DOHH2 (cell line): ENCODE measurements at regions not wholly inside any gene's neighbourhood (a gene's known extent, or its start where the extent isn't known, plus 50 kb on each side); places are given as distances from the start of the nearest gene placed in this dataset.

Experiments
- H3F3A ChIP-seq: fragments of 200-600 bp; sonication (generic), shearing (Covaris generic); 2 replicates; pipeline ENCODE4 v1.6.0; 2016; ENCODE audit warnings: antibody characterized with exemption, mild to moderate bottlenecking; ENCODE audit not compliant: control insufficient read depth, insufficient read depth
- H3K27ac ChIP-seq: fragments of 200-600 bp; sonication (generic); 2 replicates; pipeline ENCODE4 v1.5.1; 2014; ENCODE audit warnings: low read depth, mild to moderate bottlenecking, low read length, moderate library complexity
- H3K27me3 ChIP-seq: fragments of 200-600 bp; sonication (generic); 2 replicates; pipeline ENCODE4 v1.6.1; 2014; ENCODE audit warnings: mild to moderate bottlenecking, low read length, mixed read lengths; ENCODE audit not compliant: control insufficient read depth
- H3K36me3 ChIP-seq: fragments of 200-600 bp; sonication (generic); 2 replicates; pipeline ENCODE4 v1.6.1; 2014; ENCODE audit warnings: mild to moderate bottlenecking, low read length, moderate library complexity, mixed read lengths; ENCODE audit not compliant: control insufficient read depth
- H3K4me1 ChIP-seq: fragments of 200-600 bp; sonication (generic); 2 replicates; pipeline ENCODE4 v1.6.1; 2014; ENCODE audit warnings: mild to moderate bottlenecking, low read length, mixed read lengths; ENCODE audit not compliant: control insufficient read depth
- H3K4me2 ChIP-seq: fragments of 200-600 bp; sonication (generic); 2 replicates; pipeline ENCODE4 v1.6.0; 2014; ENCODE audit warnings: mild to moderate bottlenecking, low read length, moderate library complexity
- H3K4me3 ChIP-seq: fragments of 200-600 bp; sonication (generic); 2 replicates; pipeline ENCODE4 v1.5.1; 2014; ENCODE audit warnings: mild to moderate bottlenecking, low read length, mixed read lengths
- H3K79me2 ChIP-seq: fragments of 200-600 bp; sonication (generic); 2 replicates; pipeline ENCODE4 v1.6.1; 2014; ENCODE audit warnings: mild to moderate bottlenecking, low read length, mixed read lengths; ENCODE audit not compliant: control insufficient read depth
- H3K9me2 ChIP-seq: fragments of 200-600 bp; sonication (generic); replicated peaks from 2 replicates; pipeline ENCODE4 v1.6.1; 2014; ENCODE audit warnings: mild to moderate bottlenecking, low read length, mixed read lengths; ENCODE audit not compliant: control insufficient read depth
- H3K9me3 ChIP-seq: fragments of 200-600 bp; sonication (generic); 2 replicates; pipeline ENCODE4 v1.6.1; 2014; ENCODE audit warnings: antibody characterized with exemption, low read length, mixed read lengths; ENCODE audit not compliant: control insufficient read depth, insufficient read depth
- H4K20me1 ChIP-seq: fragments of 200-600 bp; sonication (generic); 2 replicates; pipeline ENCODE4 v1.6.0; 2014; ENCODE audit warnings: low read depth, mild to moderate bottlenecking, antibody characterized with exemption, low read length, moderate library complexity; ENCODE audit not compliant: control insufficient read depth, insufficient read depth
- CTCF ChIP-seq: fragments of 200-600 bp; sonication (generic); IDR thresholded peaks from one replicate; pipeline ENCODE4 v1.5.1; 2014; ENCODE audit warnings: antibody characterized with exemption, mild to moderate bottlenecking, low read depth, low read length; ENCODE audit not compliant: poor library complexity, severe bottlenecking
- EZH2phosphoT487 ChIP-seq: fragments of 200-600 bp; sonication (generic); IDR thresholded peaks from 2 replicates; pipeline ENCODE4 v1.6.1; 2017; ENCODE audit warnings: borderline replicate concordance, mild to moderate bottlenecking, antibody characterized with exemption, low read length, moderate library complexity, mixed read lengths

- Histone ChIP-seq H3K4me2 (no peak overlapping the region), H3K4me3 (no peak overlapping the region), H3K9me3 (no peaks in the 10 kb centered on the region), H3K79me2 (no peaks in the 10 kb centered on the region), H3K27ac (no peak overlapping the region), H3K4me1 (peaks cover 10% of the 10 kb centered on the region), H3K9me2 (no peaks in the 10 kb centered on the region), H4K20me1 (no peaks in the 10 kb centered on the region), H3F3A (no peaks in the 10 kb centered on the region), H3K27me3 (peaks cover 52% of the 10 kb centered on the region), H3K36me3 (no peaks in the 10 kb centered on the region)
- TF ChIP-seq EZH2phosphoT487 (no peak), CTCF (no peak)
Measured at GRCh38 chr20:50340541-50340940, 149.9 kb downstream of the CEBPB start.

- no peaks in the 10 kb centered on the region for H3K9me3 ChIP-seq
- peaks cover 52% of the 10 kb centered on the region for H3K27me3 ChIP-seq
- H3K79me2 ChIP-seq: no peaks in the 10 kb centered on the region
- no peaks in the 10 kb centered on the region for H3F3A ChIP-seq
- H3K4me1 ChIP-seq: peaks cover 10% of the 10 kb centered on the region
- no peak overlapping the region for H3K4me3 ChIP-seq
- no peak overlapping the region for H3K27ac ChIP-seq
- H4K20me1 ChIP-seq: no peaks in the 10 kb centered on the region
- H3K4me2 ChIP-seq: no peak overlapping the region
- H3K36me3 ChIP-seq: no peaks in the 10 kb centered on the region
- no peak for TF ChIP-seq EZH2phosphoT487
- TF ChIP-seq CTCF: no peak
- no peaks in the 10 kb centered on the region for H3K9me2 ChIP-seq
Measured at GRCh38 chr20:50341050-50341449, 150.4 kb downstream of the CEBPB start.

DNA sequence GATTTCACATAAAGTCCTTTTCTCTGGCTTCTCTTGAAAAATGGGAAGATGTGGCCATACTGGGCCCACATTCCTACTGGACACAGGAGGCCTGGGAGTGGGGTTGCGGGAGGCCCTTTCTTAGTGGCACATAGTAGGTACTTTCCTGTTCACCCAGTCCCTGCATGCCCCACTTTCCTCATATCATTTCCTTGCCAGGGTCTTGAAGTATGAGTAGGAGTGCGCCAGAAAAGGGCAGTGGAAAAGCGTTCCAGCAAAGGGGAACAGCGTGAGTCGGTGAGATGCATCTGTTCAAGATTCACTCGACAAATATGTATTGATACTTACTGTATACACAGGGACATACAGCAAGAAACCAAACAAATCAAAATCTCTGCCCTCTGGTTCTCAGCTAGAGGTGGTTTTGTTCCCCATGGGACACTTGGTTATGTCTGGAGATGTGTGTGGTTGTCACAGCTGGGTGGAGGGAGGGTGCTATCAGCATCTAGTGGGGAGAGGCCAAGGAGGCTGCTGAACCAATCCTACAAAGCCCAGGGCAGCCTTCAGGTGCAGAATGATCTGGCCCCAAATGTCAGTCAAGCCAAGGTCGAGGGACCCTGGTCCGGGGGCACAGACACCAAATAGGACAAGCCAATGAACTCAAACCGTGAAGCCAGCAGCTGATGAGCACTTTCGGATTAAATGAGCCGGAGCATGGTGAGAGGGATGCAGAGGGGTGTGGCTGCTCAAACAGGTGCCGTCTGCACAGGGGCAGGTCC lies 151.4 kb downstream of the CEBPB start:
- Histone ChIP-seq H3K27me3 (peaks cover 47% of the 10 kb centered on the region), H4K20me1 (no peaks in the 10 kb centered on the region), H3K36me3 (no peaks in the 10 kb centered on the region)

More for the DNA sequence above, 151.4 kb downstream of the CEBPB start:
- Histone ChIP-seq H3K9me2 (no peaks in the 10 kb centered on the region), H3K27ac (no peak overlapping the region), H3K4me2 (no peak overlapping the region), H3K4me1 (peaks cover 11% of the 10 kb centered on the region), H3K79me2 (no peaks in the 10 kb centered on the region), H3K9me3 (no peaks in the 10 kb centered on the region), H3K4me3 (no peak overlapping the region), H3F3A (no peaks in the 10 kb centered on the region)
- no peak for TF ChIP-seq EZH2phosphoT487
- no peak for TF ChIP-seq CTCF
